GM04503 (cell line): ENCODE measurements at regions not wholly inside any gene's neighbourhood (a gene's known extent, or its start where the extent isn't known, plus 50 kb on each side); places are given as distances from the start of the nearest gene placed in this dataset.
"Not testable (repeated sequence)": the region's sequence is repeated elsewhere in the genome, so short reads cannot be mapped to it uniquely, and the experiment has no call there.

Source experiments
- DNase-seq: peaks from one replicate; pipeline ENCODE4 v3.0.0-alpha.2; 2012; ENCODE audit warnings: low read depth

DNA sequence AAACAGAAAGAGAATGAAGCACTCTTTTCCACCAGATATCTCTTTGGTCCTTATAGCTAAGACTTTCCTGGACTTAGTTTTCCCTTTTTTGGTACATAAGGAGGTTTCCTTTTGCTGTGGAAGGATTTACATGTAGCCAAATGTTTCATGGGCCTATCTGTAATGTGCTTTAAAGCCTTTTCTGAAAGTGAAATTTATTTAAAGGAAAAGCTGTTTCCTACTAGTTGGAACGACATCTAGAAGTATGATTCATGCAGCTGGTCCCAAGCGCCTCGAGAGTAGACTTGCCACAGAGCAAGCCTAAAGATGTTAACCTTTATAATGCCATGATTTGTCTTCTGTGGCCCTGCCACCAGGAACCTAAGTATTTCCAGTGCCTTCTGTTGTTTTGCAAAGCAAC, 390.3 kb downstream of the DLEU7 start:
- DNase-seq: no peak

DNA sequence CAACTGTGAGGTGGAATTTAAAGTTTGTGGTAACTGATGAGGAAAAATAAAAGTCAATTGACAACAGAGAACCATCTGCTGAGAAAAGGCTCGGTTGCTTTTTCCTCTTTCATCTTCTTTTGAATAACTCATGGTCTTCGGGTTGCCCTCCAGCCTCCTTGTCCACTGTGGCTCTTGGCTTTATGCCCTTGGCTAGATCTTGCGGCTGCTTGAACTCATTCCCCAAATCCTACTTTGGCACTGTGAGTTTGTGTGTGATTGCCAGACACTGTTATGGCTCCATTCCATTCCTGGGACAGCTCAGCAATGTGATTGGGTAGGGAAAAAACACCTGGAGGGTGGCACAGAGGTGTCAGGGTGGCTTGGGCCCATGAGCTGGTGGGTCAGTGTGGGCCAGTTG, 387.4 kb downstream of the DLEU7 start:
- no peak for DNase-seq

DNA sequence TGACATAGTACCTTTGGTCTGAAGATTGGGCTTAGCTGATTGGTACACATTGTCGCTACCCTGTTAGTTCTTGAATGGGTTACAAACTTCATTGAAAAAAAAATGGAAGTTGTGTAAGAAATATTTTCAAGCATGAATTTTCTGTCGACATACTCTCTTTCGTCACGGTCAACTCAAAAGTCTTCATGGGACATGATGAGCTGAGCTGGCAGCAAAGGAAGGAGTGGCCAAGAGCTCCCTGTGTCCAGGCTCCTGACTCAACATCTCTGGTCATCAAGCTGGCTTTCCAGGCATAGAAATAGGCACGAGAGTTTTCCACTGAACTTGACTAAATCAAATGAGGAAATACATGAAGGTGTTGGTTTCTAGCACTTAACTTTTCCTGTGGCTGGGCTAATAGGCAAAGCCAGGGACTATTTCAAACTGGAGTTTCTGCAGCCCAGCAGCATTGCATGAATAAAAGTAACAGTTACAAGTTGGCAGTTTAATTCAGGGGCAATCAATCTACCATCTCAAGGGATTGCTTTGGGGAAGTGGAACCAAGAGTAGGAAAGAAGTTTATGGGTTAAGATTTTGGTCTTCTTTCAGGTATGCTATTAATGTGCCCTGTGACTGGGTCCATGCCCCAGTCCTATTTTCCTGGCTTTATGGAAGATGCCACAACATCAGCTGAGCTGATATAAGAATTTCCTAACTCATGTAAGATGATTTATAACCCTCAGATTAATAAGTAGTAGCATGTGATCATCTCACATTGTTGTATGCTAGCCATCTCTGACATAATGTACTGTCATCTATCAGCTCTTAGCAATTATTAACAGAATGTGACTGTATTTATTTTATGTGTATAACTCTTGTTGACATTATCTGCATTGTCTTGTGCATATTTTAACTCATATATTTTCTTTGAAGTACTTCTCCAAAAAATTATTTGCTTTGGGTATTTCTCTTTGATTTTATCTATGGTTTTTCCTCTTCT, 385.8 kb downstream of the DLEU7 start:
- DNase-seq: no peak

- DNase-seq: no peak
Observed at GRCh38 chr13:50459046-50459445, 384.4 kb downstream of the DLEU7 start.

DNA sequence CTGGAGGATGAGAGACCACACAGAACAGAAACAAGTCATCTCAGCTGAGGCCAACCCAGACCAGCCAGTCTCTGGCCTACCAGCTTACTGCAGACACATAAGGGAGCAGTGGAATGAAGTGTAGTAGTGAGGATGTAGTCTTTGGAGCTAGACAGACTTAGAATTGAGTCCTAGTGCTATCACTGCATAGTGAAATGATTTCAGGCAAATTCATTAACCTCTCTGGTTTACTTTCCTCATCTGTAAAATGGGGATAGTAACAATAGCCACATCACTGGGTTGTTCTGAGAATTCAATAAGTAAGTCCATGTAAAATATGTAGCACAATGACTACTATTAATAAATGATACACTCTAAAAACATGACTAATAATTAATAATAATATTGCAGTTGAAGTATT, 383.8 kb downstream of the DLEU7 start:
- DNase-seq: no peak

GRCh38 chr13:50460358-50460757, 383.1 kb downstream of the DLEU7 start:
- DNase-seq: no peak

DNA sequence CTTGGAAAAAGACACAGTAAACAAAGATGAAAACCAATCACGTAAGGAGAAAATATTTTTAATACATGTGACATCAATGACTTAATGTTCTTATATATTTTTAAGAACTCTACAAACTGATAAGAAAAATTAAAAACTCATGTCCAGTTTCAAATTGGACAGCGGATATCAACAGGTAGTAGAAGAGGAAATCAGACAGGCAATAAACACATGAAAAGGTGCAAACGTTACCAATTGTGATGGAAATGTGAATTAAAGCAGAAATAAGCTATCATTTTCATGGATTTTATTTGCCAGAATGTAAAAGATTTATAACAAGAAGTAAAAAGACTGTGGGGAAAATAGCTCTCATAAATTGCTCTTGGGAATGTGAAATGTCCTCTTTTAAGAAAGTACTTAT, 382.3 kb downstream of the DLEU7 start:
- no peak for DNase-seq

- DNase-seq: no peak
Observed at GRCh38 chr13:50463719-50464118, 379.8 kb downstream of the DLEU7 start.

DNA sequence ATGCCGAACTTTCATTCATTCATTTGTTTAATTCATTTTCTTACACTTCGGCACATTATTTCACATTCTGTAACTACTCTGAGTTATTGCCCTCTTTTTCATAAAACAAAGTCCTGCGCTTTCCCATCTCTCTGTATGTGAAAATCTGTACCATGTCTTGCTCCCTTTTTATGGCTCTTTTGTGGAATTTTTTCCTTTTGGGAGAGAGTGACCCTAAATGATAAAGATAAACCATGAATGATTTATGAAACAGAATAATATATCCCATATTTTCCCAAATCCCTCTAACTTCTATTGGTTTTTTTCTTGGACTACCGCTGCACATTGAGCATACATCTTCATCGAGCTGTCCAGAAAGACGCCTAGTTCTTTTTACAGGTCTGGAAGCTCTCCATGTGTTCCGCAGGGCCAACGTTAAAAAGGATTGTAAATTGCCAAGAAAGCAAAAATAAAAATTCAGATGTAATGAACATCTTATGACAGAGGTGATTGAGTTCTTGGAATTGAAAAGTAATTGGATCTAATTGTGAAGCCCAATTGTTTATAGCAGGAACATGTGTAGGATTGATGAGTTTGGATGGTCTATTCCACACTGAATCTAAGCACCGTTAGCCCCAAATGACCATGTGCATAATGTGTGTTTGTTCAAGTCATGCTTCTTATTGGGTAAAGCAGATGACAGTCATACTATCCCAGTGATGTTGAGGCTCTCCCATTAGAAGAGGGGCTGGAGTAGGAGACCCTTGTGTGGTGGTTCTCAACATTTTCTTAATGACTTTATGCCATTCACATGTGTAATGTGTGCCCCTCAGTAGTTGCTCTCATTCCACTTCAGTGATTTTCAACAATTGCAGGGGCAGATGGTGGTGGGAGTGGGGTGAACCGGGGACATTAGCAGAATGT, 378.9 kb downstream of the DLEU7 start:
- DNase-seq: no peak

DNA sequence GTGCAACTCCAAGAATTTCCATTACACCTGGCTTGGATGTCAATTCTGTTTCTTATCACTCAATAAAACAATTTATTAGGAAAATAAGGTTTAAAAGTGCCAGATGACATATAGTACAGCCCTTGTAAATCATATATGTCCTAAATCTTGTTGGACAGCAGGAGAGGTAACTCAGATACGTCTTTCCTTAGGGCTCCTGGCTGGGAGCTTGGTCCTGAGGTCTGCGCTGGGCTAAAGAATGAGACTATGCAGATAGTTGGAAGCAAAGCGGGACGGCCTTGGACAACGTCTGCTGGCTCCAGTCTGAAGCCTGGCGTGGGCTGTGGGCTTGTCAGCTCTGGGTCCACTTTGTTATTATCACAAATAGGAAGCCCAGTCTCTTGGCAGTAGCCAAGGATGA, 377.0 kb downstream of the DLEU7 start:
- DNase-seq: no peak

- DNase-seq: no peak
Observed at GRCh38 chr13:50467156-50468110, 376.1 kb downstream of the DLEU7 start.

GRCh38 chr13:50468849-50469669, 374.4 kb downstream of the DLEU7 start:
- no peak for DNase-seq

- not testable (repeated sequence) for DNase-seq
Observed at GRCh38 chr13:50473050-50473449, 370.4 kb downstream of the DLEU7 start.

DNA sequence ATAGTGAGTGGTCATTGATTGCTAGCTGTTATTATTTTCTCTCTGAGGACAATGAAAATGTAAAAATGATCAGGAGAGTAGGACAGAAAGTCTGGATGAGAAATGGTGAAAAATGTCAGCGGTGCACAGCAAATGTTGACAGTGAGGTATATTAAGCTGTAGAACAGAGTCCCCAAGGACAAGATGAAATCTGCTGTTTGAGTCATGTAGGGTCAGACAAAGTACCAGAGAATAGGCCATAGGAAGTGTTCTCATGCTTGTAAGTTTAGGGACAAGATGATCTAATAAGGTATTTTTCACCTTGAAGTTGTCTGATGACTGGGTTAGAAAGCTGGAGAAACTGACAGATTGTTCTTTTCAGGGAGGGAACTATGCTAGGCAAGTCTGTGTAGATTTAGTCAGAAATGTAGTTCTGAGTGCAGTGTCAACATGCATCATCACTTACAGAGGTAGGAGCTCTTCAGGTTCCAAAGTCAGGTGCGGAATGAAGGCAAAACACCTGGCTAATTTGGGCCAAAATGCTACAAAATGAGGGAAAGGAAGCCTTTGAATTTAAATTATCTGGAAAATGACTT, 369.3 kb downstream of the DLEU7 start:
- DNase-seq: no peak

DNA sequence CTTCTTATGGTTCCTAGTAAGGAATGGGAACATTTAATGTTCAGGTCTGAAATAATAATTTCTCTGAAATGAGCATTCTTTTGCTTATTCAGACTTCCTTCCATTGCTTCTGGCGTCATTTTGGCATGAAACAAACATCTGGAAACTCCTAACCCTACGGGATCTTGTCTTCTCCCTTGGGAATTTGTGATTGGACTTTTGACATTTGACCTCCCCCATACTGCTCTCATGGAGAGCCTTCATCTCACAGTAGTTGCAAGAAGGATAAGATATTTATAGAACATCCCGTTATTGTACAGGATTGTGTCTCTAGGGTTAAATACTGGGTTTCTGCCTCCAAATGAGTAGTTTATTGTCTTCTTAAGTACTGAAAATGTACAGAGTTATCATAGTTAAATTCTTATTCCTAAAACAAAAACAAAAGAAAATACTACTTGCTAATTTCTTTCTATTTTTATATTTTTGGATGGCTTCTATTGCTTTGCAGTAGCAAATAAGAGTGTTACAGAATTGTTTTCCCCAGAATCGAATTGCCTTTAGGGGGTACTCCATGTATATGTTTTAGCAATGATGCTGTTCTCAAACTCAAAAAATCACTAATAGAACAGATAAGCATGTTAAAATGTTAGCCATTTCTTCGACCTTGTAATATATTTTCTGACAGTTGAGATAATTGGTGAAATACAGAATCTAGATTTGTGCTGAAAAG, 366.8 kb downstream of the DLEU7 start:
- DNase-seq: no peak

DNA sequence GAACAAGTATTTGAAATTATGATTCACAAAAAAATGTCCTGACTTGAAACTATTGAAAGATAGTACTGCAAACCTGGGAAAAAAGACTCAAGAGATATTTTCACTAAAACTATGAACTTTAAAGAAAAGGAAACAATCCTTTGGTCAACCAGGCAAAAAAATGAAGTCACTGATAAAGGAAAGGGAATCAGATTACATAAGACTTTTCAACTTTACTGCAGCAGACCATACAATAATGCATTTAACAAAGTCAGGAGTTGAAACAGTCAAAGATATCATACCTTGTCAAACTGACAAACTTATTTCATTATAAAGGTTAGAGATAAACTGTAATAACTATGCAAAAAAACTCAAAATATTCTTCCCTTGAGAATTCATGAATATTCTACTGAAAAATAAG, 361.6 kb downstream of the DLEU7 start:
- DNase-seq: no peak

- DNase-seq: no peak
Observed at GRCh38 chr13:50483416-50483815, 360.1 kb downstream of the DLEU7 start.

DNA sequence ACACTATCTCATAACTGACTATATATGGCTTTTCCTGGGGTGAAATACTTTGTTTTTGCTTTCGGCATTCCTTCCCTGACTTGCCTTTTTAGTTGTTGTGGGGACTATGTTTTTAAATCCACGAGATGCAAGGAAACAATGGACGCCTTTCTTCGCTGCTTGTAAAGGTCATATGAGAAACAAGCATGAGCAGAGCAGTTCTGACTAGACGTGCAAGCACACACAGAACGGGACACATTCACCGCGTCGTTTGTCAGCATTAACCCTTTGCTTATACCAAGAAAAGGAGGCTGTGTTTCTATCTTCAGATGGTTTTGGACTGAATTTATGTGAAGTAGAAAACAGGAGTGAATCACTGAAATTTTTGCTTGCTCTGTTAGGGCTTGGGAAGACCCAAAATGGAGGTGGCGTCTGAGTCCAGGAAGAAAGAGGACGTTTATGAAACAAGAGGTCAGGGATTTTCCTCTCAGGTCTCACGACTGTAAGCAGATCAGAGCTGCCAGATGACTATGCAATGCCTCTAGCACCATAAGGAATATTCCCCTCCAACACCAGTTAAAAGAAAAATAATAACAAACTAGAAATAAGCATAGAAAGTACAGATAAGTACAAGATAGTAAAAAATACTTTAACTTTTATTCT, 358.9 kb downstream of the DLEU7 start:
- DNase-seq: no peak
